Activated T-cell treated with anti-CD3 and anti-CD28 coated beads for 4 hours (primary cell): ENCODE measurements at regions not wholly inside any gene's neighbourhood (a gene's known extent, or its start where the extent isn't known, plus 50 kb on each side); places are given as distances from the start of the nearest gene placed in this dataset.

Experiments used
- DNase-seq: peaks from one replicate; pipeline ENCODE4 v3.0.0-alpha.2; 2020

- DNase-seq = no peak
Observed at GRCh38 chr1:23614032-23614660, 54.8 kb upstream of the ID3 start.

GRCh38 chr1:23613191-23614031 lies 54.1 kb upstream of the ID3 start:
- DNase-seq = no peak

DNA sequence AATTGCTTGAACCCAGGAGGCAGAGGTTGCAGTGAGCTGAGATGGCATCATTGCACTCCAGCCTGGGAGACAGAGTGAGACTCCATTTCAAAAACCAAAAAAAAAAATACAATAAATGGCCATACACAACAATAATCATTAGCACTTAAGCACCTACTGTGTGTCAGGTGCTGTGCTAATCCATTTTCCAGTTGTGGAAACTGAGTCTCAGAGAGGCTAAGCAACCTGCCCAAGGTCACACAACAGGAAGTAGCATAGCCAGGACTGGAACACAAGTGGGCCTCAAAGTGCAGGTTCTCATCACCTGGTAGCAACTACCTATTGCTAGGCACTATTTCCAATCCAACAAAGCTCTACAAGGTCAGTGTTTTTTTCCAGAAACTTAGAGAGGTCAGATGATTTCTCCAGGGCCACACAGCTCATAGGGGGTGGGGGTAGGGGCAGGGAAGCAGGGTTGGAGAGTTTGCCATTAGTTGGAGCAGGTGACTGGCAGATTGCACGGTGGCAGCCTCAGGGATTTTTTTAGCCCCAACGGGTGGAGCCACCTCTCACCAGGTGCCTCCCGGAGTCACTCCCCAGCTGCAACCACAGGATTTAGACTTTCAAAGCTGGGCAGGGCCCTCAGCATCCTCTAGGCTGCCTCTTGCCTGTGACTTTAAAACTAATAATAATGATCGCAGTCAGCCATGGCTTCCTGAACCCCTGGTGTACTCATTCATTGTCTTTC lies 52.5 kb upstream of the ID3 start:
- DNase-seq = no peak

- DNase-seq = no peak
Observed at GRCh38 chr1:23610677-23611076, 51.4 kb upstream of the ID3 start.

- DNase-seq = no peak
Observed at GRCh38 chr1:23609971-23610370, 50.7 kb upstream of the ID3 start.
